H1 (cell line): ENCODE measurements at regions not wholly inside any gene's neighbourhood (a gene's known extent, or its start where the extent isn't known, plus 50 kb on each side); places are given as distances from the start of the nearest gene placed in this dataset.

Experiments
- CHD7 ChIP-seq: fragments of 300-600 bp; sonication (generic); IDR thresholded peaks from 2 replicates; pipeline ENCODE4 v1.7.1; 2012; ENCODE audit warnings: low read length, moderate library complexity, mild to moderate bottlenecking, inconsistent platforms; ENCODE audit not compliant: insufficient replicate concordance
- CTCF ChIP-seq, 3 experiments: IDR thresholded peaks; 1 replicate in 2 of 3; 2 replicates in 1 of 3; pipeline versions ENCODE4 v1.5.1 to v1.6.1; 2011; ENCODE audit warnings: low read length in 3 of 3, mild to moderate bottlenecking in 3 of 3, inconsistent platforms in 2 of 3, low read depth in 1 of 3, moderate library complexity in 1 of 3; ENCODE audit not compliant: insufficient read depth in 1 of 3; ENCODE audit errors: control extremely low read depth in 1 of 3
- HDAC2 ChIP-seq, 2 experiments: fragments of 300-600 bp in 1 of 2; sonication (generic) in 1 of 2; IDR thresholded peaks; 2 replicates each; pipeline ENCODE4 v1.6.1; 2011 to 2012; ENCODE audit warnings: low read depth in 2 of 2, low read length in 2 of 2, mild to moderate bottlenecking in 2 of 2, moderate library complexity in 2 of 2, borderline replicate concordance in 1 of 2, inconsistent platforms in 1 of 2
- SIRT6 ChIP-seq: IDR thresholded peaks from one replicate; pipeline ENCODE4 v1.7.1; 2012; ENCODE audit warnings: low read length, inconsistent platforms
- TF ChIP-seq, protein P1 (sequence below): IDR thresholded peaks from 2 replicates; pipeline ENCODE4 v1.6.1; 2012; ENCODE audit warnings: inconsistent platforms

DNA sequence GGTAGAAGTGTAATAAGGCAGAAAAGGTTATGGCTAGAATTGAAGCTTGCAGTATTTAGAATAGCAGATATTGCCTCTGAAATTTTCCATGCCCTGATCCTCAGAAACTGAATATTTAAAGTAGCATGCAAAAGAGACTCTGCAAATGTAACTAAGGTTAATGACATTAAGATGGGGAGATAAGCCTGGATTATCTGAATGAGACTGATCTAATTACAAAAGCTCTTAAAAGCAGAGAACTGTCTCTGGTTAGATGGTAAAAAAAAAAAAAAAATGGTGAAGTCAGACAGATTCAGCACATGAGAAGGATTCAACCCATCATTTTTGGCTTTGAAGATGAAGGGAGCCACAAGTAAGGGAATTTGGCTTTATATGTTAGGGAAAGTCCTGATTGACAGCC, 503.7 kb upstream of the IRAK1BP1 start (continued):
- TF ChIP-seq CHD7 (no peak), HDAC2 (IDR thresholded peaks at IDR 0.05; ENCODE audit: borderline replicate concordance in 1 of 2, low read depth in 2 of 2, low read length in 2 of 2) (no peak), CTCF (IDR thresholded peaks at IDR 0.05; ENCODE audit: control extremely low read depth in 1 of 3, insufficient read depth in 1 of 3, low read depth in 1 of 3, low read length in 3 of 3) (no peak), SIRT6 (no peak)
- TF ChIP-seq, protein P1, sequence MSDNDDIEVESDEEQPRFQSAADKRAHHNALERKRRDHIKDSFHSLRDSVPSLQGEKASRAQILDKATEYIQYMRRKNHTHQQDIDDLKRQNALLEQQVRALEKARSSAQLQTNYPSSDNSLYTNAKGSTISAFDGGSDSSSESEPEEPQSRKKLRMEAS, result no peak
- TF ChIP-seq, all 59 proteins: peak for 0
